GM21447 (cell line): ENCODE measurements at regions not wholly inside any gene's neighbourhood (a gene's known extent, or its start where the extent isn't known, plus 50 kb on each side); places are given as distances from the start of the nearest gene placed in this dataset.
"Not testable (repeated sequence)": the region's sequence is repeated elsewhere in the genome, so short reads cannot be mapped to it uniquely, and the experiment has no call there.

Experiments used
- ATAC-seq: cut with Tn5 transposase; IDR thresholded peaks from one replicate; pipeline ENCODE4 v1.9.1; 2021; ENCODE audit not compliant: unreplicated experiment

DNA sequence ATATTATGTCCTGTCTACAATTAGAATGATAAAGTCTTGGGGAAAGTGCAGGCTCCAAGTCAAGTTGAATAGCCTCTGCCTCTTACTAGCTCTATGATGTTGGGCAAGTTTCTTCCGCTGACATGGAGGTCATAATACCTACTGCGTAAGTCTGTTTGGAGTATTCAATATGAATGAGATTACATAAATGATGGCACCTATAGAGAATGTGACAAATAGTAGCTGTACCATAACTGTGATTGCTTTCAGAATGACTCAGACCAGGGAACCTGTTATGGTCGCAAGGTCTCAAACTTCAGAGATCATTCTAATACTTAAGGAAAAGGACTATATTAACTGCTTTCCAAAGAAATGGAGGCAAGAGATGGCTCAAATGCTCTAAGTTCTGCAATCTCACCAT, 94.0 kb upstream of the ABCA1 start:
- ATAC-seq, result no peak

DNA sequence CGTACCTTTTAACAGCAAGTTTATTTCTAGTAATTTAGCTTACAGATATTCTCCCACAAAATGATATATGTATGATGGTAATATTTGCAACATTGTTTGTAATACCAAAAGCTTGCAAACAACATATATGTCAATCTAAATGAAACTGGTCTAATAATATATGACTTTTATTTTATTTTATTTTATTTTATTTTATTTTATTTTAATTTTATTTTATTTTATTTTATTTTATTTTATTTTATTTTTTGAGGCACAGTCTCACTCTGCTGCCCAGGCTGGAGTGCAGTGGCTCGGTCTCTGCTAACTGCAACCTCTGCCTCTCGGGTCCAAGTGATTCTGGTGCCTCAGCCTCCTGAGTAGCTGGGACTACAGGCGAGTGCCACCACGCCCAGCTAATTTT, 94.6 kb upstream of the ABCA1 start:
- ATAC-seq, result not testable (repeated sequence)

DNA sequence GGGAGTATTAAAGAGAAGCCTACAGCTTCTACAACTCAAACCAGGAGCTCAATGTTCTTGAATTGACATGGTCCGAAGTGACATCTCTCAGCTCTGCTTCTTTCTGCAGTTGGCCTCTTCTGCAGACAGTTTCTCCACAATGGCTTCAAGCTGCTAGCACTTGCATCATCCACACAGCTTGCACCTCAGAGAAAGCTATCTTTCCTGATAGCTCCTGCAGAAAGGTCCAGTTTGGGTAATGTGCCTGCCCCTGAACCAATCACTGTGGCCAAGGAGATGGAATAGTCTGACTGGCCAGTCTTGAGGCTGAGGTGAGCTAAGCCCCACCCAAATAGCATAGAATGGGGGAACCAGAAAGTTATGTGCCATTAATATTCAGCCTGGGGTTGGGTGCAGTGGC, 95.8 kb upstream of the ABCA1 start:
- no peak for ATAC-seq

DNA sequence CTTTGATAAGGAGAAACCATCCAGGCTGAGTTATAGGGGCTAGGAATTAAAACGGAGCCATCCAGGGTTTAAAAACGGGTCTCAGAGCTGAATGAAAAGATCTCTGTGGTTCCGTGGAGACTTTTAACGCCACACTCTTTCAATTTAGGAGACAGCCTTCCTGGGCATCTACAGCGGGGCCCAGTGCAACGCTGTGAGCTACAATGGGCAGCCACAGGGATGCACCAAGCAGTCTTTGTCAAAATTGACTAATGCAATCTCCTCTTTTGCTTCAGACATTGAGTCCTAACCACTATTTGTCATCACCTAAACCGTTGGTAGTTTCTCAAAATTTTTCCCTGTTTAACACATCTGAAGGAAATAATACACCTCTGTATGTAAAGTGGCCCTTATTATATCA, 96.6 kb upstream of the ABCA1 start:
- no peak for ATAC-seq

DNA sequence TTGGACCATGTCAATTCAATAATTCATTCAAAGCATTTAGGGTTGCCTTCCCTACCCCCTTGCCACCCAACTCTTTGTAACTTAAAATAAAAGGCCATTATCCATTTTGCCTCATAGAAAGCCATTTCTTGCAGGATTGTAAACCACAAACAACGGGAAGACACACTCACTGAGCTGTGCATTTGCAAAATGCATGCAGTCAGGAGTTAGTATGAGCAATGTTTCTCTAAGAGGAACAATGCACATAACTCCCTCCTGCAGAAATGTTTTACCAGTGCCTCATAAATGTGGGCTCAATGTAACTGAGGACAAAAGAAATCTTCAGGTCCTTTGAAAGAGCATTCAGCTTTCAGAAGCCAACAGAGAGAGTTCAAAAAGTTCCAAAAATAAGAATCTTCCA, 98.5 kb upstream of the ABCA1 start:
- no peak for ATAC-seq

DNA sequence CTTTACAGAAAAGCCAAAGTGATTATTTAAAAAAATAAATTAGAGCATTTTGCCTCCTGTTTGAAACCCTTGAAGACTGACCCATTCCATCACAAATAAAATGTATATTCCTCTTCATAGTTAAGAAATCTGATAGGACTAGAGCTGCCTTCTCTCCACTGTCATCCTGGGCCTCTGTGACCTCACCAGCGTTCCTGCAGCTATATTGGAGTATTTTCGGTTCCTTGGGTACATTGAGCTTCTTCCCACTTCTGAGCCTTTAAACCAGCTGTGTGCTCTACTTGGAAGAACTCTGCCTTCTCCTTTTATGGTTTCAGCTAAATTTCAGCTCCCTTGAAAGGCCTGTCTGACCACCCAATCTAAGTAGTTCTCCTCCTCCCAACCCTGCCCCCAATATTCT, 99.1 kb upstream of the ABCA1 start:
- no peak for ATAC-seq

DNA sequence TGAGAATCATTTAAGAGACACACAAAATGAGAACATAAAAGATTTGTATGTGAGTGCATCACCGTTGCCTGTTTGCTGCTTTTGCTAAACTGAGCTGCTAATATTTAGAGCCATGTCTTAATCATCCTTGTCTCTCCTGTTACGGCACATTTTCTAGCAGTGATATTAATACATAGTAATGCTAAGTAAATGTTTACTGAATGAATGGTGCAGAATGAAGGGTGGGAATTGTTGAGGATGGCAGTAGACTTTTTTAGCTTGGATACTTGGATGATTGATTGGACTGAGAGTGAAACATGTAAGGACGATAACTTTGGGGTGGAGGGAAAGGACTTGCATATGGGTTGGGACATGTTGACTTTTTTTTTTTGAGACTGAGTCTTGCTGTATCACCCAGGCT, 102.3 kb upstream of the ABCA1 start:
- no peak for ATAC-seq

DNA sequence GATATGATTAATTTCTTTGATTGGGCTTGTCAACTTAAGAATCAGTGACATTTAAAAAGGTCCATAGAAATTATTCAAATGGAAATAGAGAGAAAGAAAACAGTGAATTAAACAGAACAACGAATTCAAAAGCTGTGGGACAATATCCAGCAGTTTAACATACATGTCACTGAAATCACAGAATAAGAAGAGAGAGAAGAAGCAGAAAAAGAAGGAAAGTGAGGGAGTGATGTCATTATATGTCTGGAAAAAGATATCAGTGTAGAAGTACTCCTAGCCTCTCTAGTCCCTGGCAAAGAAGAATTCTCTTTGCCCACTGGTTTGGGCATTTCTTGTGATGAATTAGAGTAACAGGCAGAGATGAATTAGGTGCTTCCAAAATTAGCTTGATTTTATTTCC, 109.2 kb upstream of the ABCA1 start:
- ATAC-seq, result no peak

DNA sequence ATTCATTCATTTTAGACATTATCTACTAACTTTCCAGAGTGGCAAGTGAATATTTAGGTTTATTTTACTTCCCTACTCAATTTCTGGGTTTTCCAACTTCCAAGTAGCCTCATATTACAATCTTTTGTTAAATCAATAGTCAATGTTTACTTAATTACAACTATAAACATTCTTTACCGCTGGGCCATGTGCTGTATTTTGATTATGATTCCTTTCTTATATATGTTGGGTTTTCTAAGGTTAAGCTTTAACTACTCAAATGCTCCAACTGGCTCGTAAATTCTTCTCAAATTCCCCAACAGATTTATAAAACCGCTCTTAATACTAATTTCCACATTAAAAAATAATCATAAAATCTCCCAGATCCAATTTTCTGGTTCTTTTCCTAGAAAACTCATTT, 110.1 kb upstream of the ABCA1 start:
- ATAC-seq, result no peak

DNA sequence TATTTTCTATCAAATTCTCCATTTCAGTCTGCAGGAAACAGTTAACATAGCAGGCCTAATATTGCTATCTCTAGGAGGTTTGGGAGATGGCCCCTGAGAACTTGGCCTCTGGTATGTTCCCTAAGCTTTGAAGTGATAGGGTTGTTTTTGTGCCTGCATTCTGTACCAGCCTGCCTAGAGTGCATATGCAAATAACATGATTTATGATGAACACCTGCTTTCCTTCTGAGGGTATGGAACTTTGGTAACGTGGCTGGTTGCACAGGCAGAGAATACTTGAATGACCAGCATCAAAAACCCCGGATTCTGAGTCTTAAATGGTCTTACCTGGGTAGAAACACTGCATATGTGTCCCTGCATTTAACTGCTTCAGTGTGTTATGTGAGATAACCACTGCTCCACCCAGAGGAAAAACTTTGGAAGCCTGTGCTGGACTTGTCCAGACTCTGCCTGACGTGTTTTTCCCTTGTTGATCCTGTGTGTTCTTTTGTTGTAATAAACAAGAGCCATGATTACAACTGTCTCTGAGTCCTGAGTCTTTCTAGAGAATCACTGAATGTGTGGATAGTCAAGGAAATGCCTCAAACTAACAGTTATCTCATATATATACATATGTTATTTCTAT, 111.3 kb upstream of the ABCA1 start:
- no peak for ATAC-seq

DNA sequence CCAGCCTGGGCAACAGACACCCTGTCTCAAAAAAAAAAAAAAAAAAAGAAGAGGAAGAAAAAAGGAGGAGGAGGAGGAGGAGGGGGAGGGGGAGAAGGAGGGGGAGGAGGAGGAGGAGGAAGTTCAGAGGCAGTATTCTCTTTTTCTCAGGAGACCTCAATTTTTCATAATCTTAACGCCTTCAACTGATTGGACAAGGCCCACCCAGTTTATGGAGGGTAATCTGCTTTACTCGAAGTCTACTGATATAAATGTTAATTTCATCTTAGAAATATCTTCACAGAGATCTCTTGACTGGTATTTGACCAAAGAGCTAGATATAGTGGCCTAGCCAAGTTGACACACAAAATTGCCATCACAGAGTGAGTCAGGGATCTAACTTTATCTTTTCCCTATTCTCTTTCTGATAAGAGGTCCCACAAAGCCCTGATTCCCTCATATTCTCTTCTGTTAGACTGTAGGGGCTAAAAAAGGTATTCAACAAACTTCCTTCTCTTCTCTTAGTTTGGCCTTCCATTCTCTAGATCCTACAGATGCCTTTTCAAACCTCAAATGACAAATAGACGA, 115.5 kb upstream of the ABCA1 start:
- ATAC-seq, result no peak

DNA sequence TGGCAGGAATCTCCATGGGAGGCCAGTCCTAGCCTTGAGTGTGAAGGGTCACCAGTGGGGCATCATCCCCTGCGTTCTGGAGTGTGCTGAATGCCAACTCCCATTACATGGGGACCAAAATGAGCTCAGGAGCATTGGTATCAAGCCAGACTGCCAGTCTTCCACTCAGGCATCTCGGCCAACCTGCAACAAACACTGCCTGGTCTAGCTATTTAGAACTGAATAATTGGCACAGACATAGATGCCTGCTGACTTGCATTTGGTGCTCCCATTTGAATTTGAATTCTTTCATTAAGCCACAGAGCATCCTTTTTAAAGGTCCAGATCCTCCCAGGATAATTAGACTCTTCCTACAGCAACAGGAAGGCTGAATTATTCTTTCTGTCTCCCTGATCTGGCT, 116.6 kb upstream of the ABCA1 start:
- ATAC-seq, result no peak

DNA sequence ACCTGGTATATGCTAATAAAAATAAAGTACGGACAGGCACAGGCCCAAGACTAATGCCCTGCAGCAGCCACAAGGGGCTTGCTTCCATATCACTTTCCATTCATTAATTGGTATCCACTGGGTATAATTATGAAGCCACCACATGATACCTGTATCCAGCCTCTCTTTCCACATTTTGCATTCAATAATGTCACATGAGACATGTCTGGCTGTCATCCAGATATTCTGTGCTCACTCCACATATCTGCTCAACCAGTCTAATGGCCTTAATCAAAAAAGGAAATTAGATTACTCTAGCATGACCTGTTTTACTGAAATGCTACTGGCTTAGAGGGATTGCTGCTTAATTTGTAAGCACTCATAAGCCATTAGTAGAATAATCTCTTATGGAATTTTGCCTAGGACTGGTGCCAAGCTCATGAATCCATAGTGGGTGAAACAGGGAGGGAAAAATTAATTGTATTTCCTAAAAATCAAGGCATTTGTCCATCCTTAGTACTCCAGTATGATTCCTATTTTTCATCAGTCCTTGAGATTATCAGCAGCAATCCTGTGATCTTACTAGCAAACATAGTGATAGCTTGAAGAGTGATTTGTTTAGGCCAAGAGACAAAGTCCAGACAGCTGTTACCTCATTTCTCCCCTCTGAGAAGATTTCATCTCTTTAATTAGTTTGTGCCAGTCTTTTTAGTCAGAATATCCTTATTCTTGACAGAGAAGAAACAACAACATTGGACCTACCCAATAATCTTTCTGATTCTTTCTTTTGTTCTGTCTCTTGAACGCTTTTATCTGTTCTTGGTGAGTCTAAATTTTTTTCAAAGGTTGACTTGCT, 119.2 kb upstream of the ABCA1 start:
- no peak for ATAC-seq

DNA sequence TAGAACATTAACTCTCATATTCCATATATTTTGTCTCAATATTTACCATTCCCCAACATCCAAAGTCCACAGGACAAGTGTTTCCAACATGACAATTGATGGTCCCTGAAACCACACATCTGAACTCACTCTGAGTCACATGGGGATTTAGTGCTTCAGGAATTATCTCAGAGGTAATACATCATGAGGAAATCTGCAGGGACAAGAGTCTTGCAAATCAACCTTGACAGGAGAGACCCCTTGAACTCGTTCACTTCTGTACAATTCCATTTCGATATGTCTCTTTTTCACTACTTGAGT, 119.7 kb upstream of the ABCA1 start:
- no peak for ATAC-seq

DNA sequence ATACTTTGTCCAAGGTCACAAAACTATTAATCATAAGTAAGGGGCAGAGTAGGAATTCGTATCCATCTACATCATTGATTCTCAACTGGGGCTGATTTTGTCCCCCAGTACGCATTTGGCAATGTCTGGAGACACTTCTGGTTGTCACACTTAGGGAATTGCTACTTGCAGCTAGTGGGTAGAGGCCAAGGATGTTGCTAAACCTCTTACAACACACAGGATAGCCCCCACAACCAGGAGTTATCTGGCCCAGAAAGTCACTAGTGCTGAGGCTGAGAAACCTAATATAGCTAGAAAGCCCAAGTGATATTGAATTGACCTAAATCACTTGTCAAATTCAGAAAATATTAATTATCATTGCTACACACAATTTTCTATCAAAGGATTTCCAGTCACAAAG, 120.4 kb upstream of the ABCA1 start:
- no peak for ATAC-seq

DNA sequence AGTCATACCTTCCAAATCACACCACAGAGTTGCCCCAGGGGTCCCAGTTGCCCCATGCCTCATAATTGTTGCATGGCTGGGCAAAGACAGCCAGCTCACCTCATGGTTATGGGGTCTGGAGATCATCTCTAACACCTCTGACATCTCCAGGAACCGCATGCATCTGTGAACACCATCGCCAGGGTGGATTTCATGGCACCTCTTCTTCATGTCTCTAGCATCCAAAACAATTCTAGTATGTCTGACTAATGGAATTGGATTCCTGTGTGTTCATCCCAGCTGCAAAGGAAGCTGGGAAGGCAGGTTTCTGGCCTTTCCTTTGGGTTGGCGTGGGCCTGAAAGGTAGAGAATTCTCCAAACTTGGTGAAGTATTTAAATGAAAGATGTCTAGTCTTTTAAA, 122.3 kb upstream of the ABCA1 start:
- ATAC-seq, result no peak

DNA sequence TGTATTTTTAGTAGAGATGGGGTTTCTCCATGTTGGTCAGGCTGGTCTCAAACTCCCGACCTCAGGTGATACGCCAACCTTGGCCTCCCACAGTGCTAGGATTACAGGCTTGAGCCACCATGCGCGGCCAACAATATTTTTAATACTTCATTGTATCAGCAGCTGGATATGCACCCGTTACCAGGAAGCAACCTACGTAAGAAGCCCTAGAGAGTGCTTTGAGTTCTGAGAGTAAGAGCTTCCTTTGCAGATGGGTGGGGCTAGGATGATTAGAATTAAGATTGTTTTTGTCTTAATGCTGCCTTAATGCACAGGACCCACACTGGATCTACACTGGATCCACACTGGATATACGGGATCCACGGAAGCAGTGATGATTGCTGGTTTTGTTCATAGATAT, 123.9 kb upstream of the ABCA1 start:
- no peak for ATAC-seq

DNA sequence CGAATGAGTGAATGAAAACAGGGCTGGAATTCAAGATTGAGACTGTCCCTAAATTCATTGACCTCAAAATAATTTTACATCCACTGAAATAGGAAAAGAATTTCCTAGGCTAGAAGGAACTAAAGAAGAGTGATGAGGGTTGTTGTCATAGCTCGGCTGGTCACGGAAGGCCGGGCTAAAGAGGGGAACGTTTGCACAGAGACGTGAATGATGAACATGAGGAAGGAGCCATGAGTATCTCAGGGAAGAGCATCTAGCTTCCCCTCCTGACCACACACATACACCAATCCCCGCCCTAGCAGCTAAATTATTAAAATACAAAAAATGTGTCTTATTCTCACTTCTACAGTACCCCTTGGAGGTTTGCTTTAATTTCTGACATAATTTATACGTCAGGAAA, 124.4 kb upstream of the ABCA1 start:
- ATAC-seq, result no peak

DNA sequence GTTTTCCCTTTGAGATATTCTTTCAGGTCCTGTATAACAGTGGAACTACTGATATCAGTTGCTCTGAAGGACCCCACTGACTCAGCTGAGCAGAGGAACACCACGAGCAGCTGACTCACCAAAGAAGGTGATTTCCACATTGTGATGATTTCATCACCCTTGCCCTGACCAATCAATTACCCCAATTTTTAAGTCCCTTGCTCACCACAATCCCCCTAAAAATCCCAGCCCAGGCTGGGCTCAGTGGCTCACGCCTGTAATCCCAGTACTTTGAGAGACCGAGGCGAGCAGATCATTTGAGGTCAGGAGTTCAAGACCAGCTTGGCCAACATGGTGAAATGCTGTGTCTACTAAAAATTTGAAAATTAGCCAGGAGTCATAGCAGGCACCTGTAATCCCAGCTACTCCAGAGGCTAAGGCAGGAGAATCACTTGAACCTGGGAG, 125.3 kb upstream of the ABCA1 start:
- ATAC-seq, result no peak

DNA sequence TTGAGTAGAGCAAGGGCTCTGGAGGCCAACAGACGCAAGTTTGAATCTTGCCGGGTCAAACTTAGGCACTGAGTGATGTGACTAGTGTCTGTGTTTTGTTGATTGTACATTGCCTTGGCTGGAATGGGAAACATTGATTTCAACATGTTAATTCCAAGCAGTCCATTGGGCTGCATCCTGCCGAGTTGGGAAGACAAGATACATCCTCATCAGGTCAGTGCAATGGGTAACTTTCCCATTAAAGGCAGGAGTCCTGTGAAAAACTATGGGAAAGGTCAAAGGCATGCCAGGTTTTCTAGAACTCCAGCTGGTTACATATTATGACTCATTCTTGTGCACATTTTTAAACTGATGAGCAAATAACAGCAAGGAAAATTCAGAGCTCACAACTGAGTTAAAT, 126.5 kb upstream of the ABCA1 start:
- ATAC-seq, result no peak

DNA sequence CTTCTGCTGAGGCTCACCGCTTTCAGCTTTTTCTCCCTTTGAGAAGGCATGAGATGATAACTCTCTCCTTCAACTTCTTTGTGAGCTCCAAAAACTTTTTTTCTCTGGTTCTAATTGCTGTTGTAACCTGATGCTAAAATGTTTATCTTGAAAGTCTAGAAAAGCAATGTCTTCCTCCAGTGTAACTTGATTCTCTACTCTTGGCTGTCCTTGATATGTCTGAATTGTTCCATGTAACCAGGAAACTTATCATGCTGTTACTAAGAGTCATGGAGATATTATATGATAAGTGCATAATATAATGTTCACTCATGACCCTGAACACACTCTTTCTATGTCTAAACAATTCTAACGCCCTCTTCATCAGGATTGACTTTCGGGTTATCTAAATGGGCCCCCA, 128.0 kb upstream of the ABCA1 start:
- no peak for ATAC-seq

DNA sequence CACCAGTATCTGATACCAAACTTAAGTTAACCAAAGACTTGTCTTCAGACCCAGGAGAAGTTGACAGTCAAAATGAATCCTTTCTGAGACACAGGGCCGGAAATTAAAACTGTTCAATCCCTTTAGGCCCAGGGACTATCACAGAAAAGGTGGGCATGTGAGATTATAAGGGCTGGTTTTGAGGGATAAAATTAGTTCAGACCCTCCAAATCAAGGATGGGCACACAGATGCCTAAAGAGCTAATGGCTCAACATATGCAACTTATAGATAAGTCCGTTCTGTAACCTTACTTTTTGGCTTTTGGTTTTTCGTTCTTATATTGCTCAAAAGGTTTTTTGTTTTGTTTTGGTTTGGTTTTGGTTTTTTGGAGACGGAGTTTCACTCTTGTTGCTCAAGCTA, 129.6 kb upstream of the ABCA1 start:
- ATAC-seq, result no peak

DNA sequence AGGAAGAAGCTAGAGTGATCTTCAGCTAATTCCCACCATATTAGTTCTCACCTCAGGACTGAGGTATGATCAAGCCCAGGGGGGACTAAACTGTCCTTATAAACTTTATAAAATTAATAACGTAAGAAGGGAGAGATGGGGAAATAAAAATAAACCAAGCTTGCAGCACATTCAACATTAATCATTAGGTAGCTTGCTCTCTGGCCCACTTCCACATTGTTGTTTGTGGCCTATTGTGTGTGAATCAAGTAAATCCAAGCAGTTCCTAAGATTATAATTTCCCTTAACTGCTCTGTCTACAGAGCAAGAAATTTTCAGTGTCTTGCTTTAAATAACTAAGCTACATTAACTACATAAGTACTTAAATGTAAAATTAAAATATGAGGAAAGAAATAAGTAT, 131.3 kb upstream of the ABCA1 start:
- no peak for ATAC-seq
